Fibroblast of villous mesenchyme (primary cell): ENCODE measurements at regions not wholly inside any gene's neighbourhood (a gene's known extent, or its start where the extent isn't known, plus 50 kb on each side); places are given as distances from the start of the nearest gene placed in this dataset.

Experiments
- DNase-seq: peaks from one replicate; pipeline ENCODE4 v3.0.0-alpha.2; 2010; ENCODE audit warnings: low read depth
- H3K4me3 ChIP-seq: 2 replicates; pipeline ENCODE4 v1.5.1; 2011; ENCODE audit warnings: low read depth, mild to moderate bottlenecking, low read length
- CTCF ChIP-seq: IDR thresholded peaks from 2 replicates; pipeline ENCODE4 v1.5.1; 2012; ENCODE audit warnings: low read depth, mild to moderate bottlenecking, low read length; ENCODE audit not compliant: insufficient read depth

GRCh38 chr5:100446879-100447430, 88.2 kb upstream of the FAM174A start:
- DNase-seq = no peak
- TF ChIP-seq CTCF = no peak
- no peak overlapping the region for H3K4me3 ChIP-seq

- no peak for DNase-seq
- TF ChIP-seq CTCF = no peak
- H3K4me3 ChIP-seq = no peak overlapping the region
These were observed 90.2 kb upstream of the FAM174A start for GRCh38 chr5:100444961-100445360.

GRCh38 chr5:100434815-100435214, 100.4 kb upstream of the FAM174A start:
- no peak for TF ChIP-seq CTCF
- H3K4me3 ChIP-seq = no peak overlapping the region
- no peak for DNase-seq

GRCh38 chr5:100432741-100433140, 102.4 kb upstream of the FAM174A start:
- no peak for TF ChIP-seq CTCF
- DNase-seq = no peak
- no peak overlapping the region for H3K4me3 ChIP-seq

- no peak overlapping the region for H3K4me3 ChIP-seq
- peak; percentile 98 for TF ChIP-seq CTCF
- DNase-seq = peak; percentile 38
These were observed 104.6 kb upstream of the FAM174A start for GRCh38 chr5:100430268-100431195.

GRCh38 chr5:100424787-100425186, 110.4 kb upstream of the FAM174A start:
- H3K4me3 ChIP-seq = no peak overlapping the region
- no peak for DNase-seq
- no peak for TF ChIP-seq CTCF

- no peak for TF ChIP-seq CTCF
- no peak for DNase-seq
- H3K4me3 ChIP-seq = no peak overlapping the region
These were observed 111.2 kb upstream of the FAM174A start for GRCh38 chr5:100424017-100424416.
